IMR-90 (cell line): ENCODE measurements at regions not wholly inside any gene's neighbourhood (a gene's known extent, or its start where the extent isn't known, plus 50 kb on each side); places are given as distances from the start of the nearest gene placed in this dataset.

Experiments
- BHLHE40 ChIP-seq: fragments of 150-350 bp; IDR thresholded peaks from 2 replicates; pipeline ENCODE4 v1.6.1; 2016; ENCODE audit warnings: mild to moderate bottlenecking, low read depth, low read length
- CEBPB ChIP-seq: IDR thresholded peaks from 2 replicates; pipeline ENCODE4 v1.6.1; 2012; ENCODE audit warnings: low read depth, low read length, improper control_type of control experiment
- CHD1 ChIP-seq: IDR thresholded peaks from 2 replicates; pipeline ENCODE4 v1.6.1; 2012; ENCODE audit warnings: low read depth, low read length, improper control_type of control experiment
- MAZ ChIP-seq: IDR thresholded peaks from 2 replicates; pipeline ENCODE4 v1.6.1; 2012; ENCODE audit warnings: low read depth, mild to moderate bottlenecking, low read length, improper control_type of control experiment, moderate library complexity, borderline replicate concordance
- MXI1 ChIP-seq: IDR thresholded peaks from 2 replicates; pipeline ENCODE4 v1.6.1; 2012; ENCODE audit warnings: low read depth, mild to moderate bottlenecking, low read length, moderate library complexity, borderline replicate concordance
- NFE2L2 ChIP-seq: fragments of 150-350 bp; IDR thresholded peaks from 2 replicates; pipeline ENCODE4 v1.6.1; 2016; ENCODE audit warnings: low read depth, mild to moderate bottlenecking, low read length
- POLR2A ChIP-seq: IDR thresholded peaks from 2 replicates; pipeline ENCODE4 v1.6.1; 2012; ENCODE audit warnings: mild to moderate bottlenecking, low read depth, low read length
- RAD21 ChIP-seq: IDR thresholded peaks from 2 replicates; pipeline ENCODE4 v1.6.1; 2012; ENCODE audit warnings: low read length, improper control_type of control experiment
- RCOR1 ChIP-seq: IDR thresholded peaks from 2 replicates; pipeline ENCODE4 v1.6.1; 2012; ENCODE audit warnings: mild to moderate bottlenecking, low read length, improper control_type of control experiment; ENCODE audit not compliant: insufficient replicate concordance
- RFX5 ChIP-seq: IDR thresholded peaks from 2 replicates; pipeline ENCODE4 v1.8.0; 2012; ENCODE audit warnings: low read depth, mild to moderate bottlenecking, low read length, moderate library complexity
- USF2 ChIP-seq: fragments of 150-350 bp; IDR thresholded peaks from 2 replicates; pipeline ENCODE4 v1.6.1; 2017; ENCODE audit warnings: mild to moderate bottlenecking, antibody characterized with exemption, low read length, low read depth
- TF ChIP-seq, protein P1 (sequence below): conservative IDR thresholded peaks from 2 replicates; pipeline ENCODE4 v1.5.1; 2012; ENCODE audit warnings: mild to moderate bottlenecking, low read depth, low read length, improper control_type of control experiment

- TF ChIP-seq, protein P1, sequence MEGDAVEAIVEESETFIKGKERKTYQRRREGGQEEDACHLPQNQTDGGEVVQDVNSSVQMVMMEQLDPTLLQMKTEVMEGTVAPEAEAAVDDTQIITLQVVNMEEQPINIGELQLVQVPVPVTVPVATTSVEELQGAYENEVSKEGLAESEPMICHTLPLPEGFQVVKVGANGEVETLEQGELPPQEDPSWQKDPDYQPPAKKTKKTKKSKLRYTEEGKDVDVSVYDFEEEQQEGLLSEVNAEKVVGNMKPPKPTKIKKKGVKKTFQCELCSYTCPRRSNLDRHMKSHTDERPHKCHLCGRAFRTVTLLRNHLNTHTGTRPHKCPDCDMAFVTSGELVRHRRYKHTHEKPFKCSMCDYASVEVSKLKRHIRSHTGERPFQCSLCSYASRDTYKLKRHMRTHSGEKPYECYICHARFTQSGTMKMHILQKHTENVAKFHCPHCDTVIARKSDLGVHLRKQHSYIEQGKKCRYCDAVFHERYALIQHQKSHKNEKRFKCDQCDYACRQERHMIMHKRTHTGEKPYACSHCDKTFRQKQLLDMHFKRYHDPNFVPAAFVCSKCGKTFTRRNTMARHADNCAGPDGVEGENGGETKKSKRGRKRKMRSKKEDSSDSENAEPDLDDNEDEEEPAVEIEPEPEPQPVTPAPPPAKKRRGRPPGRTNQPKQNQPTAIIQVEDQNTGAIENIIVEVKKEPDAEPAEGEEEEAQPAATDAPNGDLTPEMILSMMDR: no peak
- TF ChIP-seq NFE2L2: no peak
- TF ChIP-seq POLR2A: no peak
- TF ChIP-seq RCOR1: no peak
- no peak for TF ChIP-seq MAZ
- no peak for TF ChIP-seq RAD21
- TF ChIP-seq CEBPB: no peak
- TF ChIP-seq BHLHE40: no peak
- TF ChIP-seq CHD1: no peak
- TF ChIP-seq USF2: no peak
- no peak for TF ChIP-seq MXI1
- no peak for TF ChIP-seq RFX5
Observed at GRCh38 chr1:98054786-98055185, 134.0 kb upstream of the DPYD start.
